NCI-H1694 treated with DMSO at 0.1 percent for 48 hours (cell line): ENCODE measurements at regions not wholly inside any gene's neighbourhood (a gene's known extent, or its start where the extent isn't known, plus 50 kb on each side); places are given as distances from the start of the nearest gene placed in this dataset.
"Not testable (repeated sequence)": the region's sequence is repeated elsewhere in the genome, so short reads cannot be mapped to it uniquely, and the experiment has no call there.

Experiments used
- DNase-seq: peaks from one replicate; lab custom pipeline; 2025; lab: John Stamatoyannopoulos, UW

DNA sequence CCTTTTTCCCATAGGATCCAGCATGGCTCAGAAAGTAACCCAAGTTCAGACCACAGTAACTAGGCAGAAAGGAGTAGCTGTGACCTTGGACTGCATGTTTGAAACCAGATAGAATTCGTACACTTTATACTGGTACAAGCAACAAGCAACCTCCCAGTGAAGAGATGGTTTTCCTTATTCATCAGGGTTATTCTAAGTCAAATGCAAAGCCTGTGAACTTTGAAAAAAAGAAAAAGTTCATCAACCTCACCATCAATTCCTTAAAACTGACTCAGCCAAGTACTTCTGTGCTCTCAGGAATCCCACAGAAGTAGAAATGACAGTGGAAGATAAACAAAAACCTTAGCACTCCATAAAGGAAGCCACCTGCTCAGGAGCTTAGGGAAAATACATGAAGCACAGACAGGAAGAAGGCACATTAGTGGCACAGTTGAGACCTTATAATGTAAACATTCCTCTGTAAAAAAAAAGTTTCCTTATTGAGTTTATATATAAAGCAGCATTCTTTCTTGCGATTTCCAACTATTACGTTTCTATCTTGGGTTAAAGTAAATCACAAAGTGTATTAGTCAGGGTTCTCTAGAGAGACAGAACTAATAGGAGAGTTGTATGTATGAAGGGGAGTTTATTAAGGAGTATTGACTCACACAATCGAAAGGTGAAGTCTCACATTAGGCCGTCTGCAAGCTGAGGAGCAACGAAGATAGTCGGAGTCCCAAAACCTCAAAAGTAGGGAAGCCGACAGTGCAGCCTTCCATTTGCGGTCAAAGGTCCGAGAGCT is 398.4 kb downstream of the DAD1 start:
- no peak for DNase-seq

DNA sequence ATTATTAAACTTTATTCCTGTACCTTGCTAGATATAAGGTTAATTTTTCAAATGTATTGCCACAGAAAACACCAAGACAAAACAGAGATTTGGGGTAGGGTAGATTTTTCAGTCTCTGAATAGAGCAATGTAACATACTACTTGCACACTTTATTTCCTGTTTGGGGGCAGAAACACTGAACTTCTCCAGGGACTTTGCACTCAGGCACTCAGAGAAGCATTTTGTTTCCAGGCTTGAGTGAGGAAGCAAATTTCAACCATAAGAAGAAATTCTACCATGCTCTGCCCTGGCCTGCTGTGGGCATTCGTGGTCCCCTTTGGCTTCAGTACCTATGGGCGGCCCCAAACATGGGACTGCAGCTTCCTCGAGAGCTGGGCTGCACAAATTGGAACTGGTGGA is 399.1 kb downstream of the DAD1 start:
- DNase-seq: no peak

GRCh38 chr14:22188318-22188717 is 400.7 kb downstream of the DAD1 start:
- DNase-seq: no peak

- no peak for DNase-seq
Measured at GRCh38 chr14:22185789-22186188, 403.2 kb downstream of the DAD1 start.

- no peak for DNase-seq
Measured at GRCh38 chr14:22185191-22185590, 403.8 kb downstream of the DAD1 start.

GRCh38 chr14:22184830-22185168 is 404.2 kb downstream of the DAD1 start:
- DNase-seq: no peak

GRCh38 chr14:22184157-22184829 is 404.7 kb downstream of the DAD1 start:
- no peak for DNase-seq

- DNase-seq: no peak
Measured at GRCh38 chr14:22180045-22180444, 409.0 kb downstream of the DAD1 start.

DNA sequence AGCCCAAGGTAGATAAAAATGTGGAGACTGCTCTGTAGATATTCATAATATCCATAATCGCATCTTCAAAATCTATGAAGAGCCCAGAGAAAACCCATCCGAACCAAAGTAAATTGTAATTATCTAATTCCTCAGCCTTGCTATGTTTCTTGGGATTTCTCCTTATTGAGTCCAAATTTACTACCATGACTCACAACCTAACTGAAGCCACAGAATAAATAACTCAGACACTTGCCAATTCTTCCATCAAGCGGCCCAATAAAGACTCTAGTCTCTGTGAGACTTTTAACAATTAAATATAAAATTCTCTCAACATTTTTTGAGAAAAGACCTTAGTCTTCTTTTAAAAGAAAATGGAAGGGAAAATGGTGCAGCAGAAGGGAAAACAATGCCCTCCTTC is 409.8 kb downstream of the DAD1 start:
- DNase-seq: no peak

GRCh38 chr14:22178333-22178839 is 410.6 kb downstream of the DAD1 start:
- no peak for DNase-seq

DNA sequence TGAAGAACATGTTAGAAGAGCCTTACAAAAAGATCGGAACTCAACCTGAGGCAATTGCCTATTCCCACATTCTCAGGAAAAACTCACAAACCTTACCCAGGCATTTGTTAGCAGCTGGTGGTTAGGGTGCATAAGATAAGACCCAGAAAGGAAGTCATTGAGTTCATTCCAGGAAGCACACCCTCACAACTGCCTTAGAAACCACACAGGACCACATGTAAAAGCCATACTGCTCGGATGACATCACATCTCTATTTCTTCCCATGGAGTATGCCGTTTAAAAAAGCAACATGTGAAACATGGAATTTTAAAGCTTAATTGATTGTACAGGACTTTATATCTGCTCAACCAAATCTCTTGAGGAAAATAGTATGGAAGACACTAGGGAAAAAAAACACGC is 411.2 kb downstream of the DAD1 start:
- no peak for DNase-seq

DNA sequence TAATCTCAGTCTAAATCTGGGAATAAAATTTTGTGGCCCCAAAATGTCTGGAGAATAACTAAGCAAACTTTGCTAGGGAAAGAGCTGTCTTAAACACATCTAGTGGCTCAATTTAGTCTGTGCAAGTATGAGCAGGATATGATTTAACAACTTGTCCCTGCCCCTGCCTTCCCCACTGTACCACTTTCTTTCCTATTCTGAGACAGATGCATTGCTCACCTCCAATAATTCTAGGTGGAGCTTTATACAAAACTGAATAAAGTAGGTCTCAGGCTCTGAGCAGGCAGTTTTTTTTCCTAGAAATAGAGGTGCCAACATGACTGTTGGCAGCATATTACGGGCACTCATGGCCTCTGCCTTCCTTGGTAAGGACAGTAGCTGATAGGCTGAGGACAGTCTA is 412.1 kb downstream of the DAD1 start:
- DNase-seq: no peak

- not testable (repeated sequence) for DNase-seq
Measured at GRCh38 chr14:22175278-22175558, 413.8 kb downstream of the DAD1 start.

DNA sequence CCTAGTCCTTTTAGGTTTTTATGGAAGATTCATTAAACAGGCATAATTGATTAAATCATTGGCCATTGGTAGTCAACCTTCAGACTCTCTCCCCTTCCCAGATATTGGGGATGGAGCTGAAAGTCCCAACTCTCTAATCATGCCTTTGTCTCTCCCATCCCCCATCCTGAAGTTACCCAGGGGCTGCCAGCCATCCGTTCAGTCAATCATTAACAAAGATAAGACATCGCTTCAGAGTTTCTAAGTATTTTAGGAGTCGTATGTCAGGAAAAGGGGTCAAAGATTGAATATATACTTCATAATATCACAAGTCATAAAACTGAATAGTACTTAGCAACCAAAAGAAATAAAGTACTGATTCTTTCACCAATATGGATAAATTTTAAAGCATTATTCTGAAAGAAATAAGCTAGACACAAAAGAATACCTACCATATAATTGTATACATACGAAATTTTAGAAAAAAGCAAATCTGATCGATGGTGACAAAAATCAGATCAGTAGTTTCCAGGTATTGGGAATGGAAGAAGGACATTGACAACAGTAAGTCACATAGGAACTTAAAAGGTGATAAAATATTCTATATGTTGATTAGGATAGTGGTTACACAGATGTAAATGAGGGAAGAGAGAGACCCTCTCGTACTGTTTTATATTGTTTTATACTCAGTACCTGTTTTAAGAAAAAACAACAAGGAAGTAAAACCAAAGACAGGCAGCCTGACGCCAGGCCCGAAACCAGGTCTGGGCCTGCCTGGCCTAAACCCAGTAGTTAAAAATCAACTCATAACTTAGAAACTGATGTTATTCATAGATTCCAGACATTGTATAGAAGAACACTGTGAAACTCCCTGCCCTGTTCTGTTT is 414.4 kb downstream of the DAD1 start:
- no peak for DNase-seq

- no peak for DNase-seq
Measured at GRCh38 chr14:22168092-22168955, 420.7 kb downstream of the DAD1 start.

GRCh38 chr14:22164616-22165015 is 424.4 kb downstream of the DAD1 start:
- DNase-seq: no peak

GRCh38 chr14:22163051-22163450 is 426.0 kb downstream of the DAD1 start:
- DNase-seq: no peak

DNA sequence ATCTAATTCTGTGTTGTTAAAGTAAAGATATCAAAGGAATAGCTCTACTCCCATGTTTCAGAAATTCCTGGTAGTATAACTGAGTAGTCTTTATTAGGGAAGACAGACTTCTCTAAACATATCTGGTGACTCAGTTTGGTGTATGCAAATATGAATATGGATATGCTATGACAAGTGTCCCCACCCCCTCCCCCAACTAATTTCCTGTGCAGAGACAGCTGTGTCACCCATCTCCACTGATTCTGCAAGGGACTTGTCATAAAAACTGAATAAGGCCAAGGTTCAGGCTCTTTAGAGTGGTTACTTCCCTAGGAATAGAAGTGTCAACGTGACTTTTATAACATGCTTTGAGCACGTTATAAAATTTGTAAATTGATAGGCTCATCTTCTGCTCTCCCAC is 429.1 kb downstream of the DAD1 start:
- DNase-seq: no peak

DNA sequence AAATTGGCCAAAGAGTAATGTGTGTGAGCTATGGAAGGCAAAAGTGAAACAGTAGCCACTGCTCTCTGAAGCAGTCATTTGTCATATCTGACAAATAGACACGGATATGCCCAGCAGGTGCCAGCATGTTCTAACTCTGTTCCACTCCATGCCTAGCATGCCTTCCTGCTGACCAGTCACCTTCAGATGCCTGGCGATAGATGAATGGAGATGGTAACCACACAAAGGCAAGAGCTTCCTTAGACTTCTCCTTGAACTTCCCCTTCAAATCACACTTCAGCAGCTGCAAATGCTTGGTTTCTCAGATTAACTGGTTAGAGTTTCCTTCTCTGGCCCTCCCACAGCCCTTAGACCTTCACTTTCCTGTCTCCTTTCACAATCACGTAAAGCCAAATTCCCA is 429.9 kb downstream of the DAD1 start:
- no peak for DNase-seq

- no peak for DNase-seq
Measured at GRCh38 chr14:22158560-22158959, 430.5 kb downstream of the DAD1 start.

DNA sequence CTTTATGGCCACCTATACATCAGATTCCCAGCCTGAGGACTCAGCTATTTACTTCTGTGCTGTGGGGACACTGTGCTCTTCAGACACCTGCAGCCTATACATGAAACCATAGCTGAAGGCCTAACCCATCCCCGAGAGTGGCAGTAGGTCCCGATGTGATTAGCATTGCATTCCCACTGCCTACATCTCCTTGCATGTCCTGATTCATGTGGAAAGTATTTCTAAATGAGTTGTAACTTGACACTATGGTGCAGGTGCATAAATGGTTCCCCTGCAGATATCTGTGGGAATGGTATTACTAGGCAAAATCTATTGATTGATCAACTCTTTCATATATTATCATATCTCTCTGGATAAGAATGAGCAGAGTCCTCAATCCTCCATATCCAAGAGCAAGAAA is 433.5 kb downstream of the DAD1 start:
- DNase-seq: no peak

- DNase-seq: no peak
Measured at GRCh38 chr14:22152903-22153302, 436.1 kb downstream of the DAD1 start.
